ENCODE measurements at regions not wholly inside any gene's neighbourhood (a gene's known extent, or its start where the extent isn't known, plus 50 kb on each side); places are given as distances from the start of the nearest gene placed in this dataset.

GRCh38 chr12:98446682-98447081, 68.7 kb upstream of the TMPO start:
- no peak overlapping the region for H4K91ac ChIP-seq (ENCODE audit: insufficient read length, low read depth, low read length)
- H2BK12ac ChIP-seq (ENCODE audit: insufficient read length, low read depth, low read length) = no peak overlapping the region
- H3K4me3 Mint-ChIP-seq = no peak overlapping the region
- no peak overlapping the region for H3K56ac ChIP-seq (ENCODE audit: insufficient read length, low read depth, low read length)
- H4K5ac ChIP-seq (ENCODE audit: insufficient read length, low read depth, low read length) = no peak overlapping the region
- DNase-seq = no peak
- H4K8ac ChIP-seq (replicated peaks; ENCODE audit: insufficient read length, low read depth, low read length) = no peak overlapping the region
- H3K23me2 ChIP-seq (ENCODE audit: insufficient read length, low read depth, low read length, poor library complexity, severe bottlenecking) = no peaks in the 10 kb centered on the region
- H3K4me2 ChIP-seq (ENCODE audit: insufficient read depth, insufficient read length, low read length) = no peak overlapping the region
- H3K9me3 ChIP-seq (ENCODE audit: control insufficient read depth, low read depth, low read length) = no peaks in the 10 kb centered on the region
- no peak overlapping the region for H3K18ac ChIP-seq (ENCODE audit: insufficient read length, low read depth, low read length)
- no peaks in the 10 kb centered on the region; a peak in 1 of 7 replicates for H3K36me3 Mint-ChIP-seq (ENCODE audit: insufficient read depth in 1 of 3, low read depth in 3 of 3)
- no peak overlapping the region for H2BK5ac ChIP-seq (ENCODE audit: insufficient read length, low read length)
- H3K14ac ChIP-seq (ENCODE audit: insufficient read depth, low read length) = no peak overlapping the region
- H2BK120ac ChIP-seq (ENCODE audit: low read depth, low read length, poor library complexity, severe bottlenecking) = no peak overlapping the region
- no peak overlapping the region for H2AFZ ChIP-seq (ENCODE audit: low read length)
- H2BK20ac ChIP-seq (ENCODE audit: low read depth, low read length, poor library complexity, severe bottlenecking) = no peak overlapping the region
- no peak overlapping the region for H3K9ac ChIP-seq (ENCODE audit: extremely low read depth, insufficient read length, low read length)
- H3K4me1 ChIP-seq (ENCODE audit: insufficient read depth, low read length) = no peaks in the 10 kb centered on the region
- no CpG with 5 or more reads among the region's 1 CpG for WGBS (ENCODE audit: extremely low coverage, insufficient read length, low lambda C conversion rate)
- no peaks in the 10 kb centered on the region for H3K27me3 Mint-ChIP-seq (ENCODE audit: low read depth)
- H3K9me3 Mint-ChIP-seq = peaks cover 0 to 3% of the 10 kb centered on the region in 2 experiments; a peak in 1 of 5 replicates
- H3K23ac ChIP-seq (ENCODE audit: insufficient read length, low read depth, low read length) = no peak overlapping the region
- H3K27me3 ChIP-seq (ENCODE audit: insufficient read depth, low read length) = no peaks in the 10 kb centered on the region
- no peak overlapping the region for H3K27ac Mint-ChIP-seq
- H3K79me2 ChIP-seq (ENCODE audit: insufficient read depth, low read length) = no peaks in the 10 kb centered on the region
- H3K27ac ChIP-seq (ENCODE audit: insufficient read length, low read depth, low read length) = no peak overlapping the region
- H3K79me1 ChIP-seq (ENCODE audit: insufficient read depth, low read depth, low read length, poor library complexity, severe bottlenecking) = no peaks in the 10 kb centered on the region
- H4K20me1 ChIP-seq (ENCODE audit: control insufficient read depth, insufficient read depth, insufficient read length) = no peaks in the 10 kb centered on the region
- H3K4me1 Mint-ChIP-seq = peaks cover 10 to 18% of the 10 kb centered on the region in 2 experiments
- H2BK15ac ChIP-seq (ENCODE audit: low read depth, low read length) = no peak overlapping the region
- no peak overlapping the region for H2AK5ac ChIP-seq (ENCODE audit: insufficient read length, low read length)
- TF ChIP-seq CTCF (conservative IDR thresholded peaks at IDR 0.05) = no peak
- H3T11ph ChIP-seq (ENCODE audit: low read length) = no peak overlapping the region
- no peak overlapping the region for H3K4ac ChIP-seq (ENCODE audit: low read depth, low read length)

Measured in H9 (cell line).